ENCODE measurements at regions not wholly inside any gene's neighbourhood (a gene's known extent, or its start where the extent isn't known, plus 50 kb on each side); places are given as distances from the start of the nearest gene placed in this dataset.
"Not testable (repeated sequence)": the region's sequence is repeated elsewhere in the genome, so short reads cannot be mapped to it uniquely, and the experiment has no call there.

- DNase-seq (ENCODE audit: low read depth in 2 of 2): no peak
Observed at GRCh38 chr1:81738875-81739274, 61.9 kb upstream of the ADGRL2 start.

GRCh38 chr1:81733480-81733879 is 67.3 kb upstream of the ADGRL2 start:
- DNase-seq (ENCODE audit: low read depth in 2 of 2): no peak

- no peak for DNase-seq (ENCODE audit: low read depth in 2 of 2)
Observed at GRCh38 chr1:81731989-81732388, 68.7 kb upstream of the ADGRL2 start.

- no peak for DNase-seq (ENCODE audit: low read depth in 2 of 2)
Observed at GRCh38 chr1:81730881-81731280, 69.9 kb upstream of the ADGRL2 start.

- not testable (repeated sequence) for DNase-seq (ENCODE audit: low read depth in 2 of 2)
Observed at GRCh38 chr1:81730299-81730698, 70.4 kb upstream of the ADGRL2 start.

- DNase-seq (ENCODE audit: low read depth in 2 of 2): no peak
Observed at GRCh38 chr1:81729818-81730217, 70.9 kb upstream of the ADGRL2 start.

- no peak for DNase-seq (ENCODE audit: low read depth in 2 of 2)
Observed at GRCh38 chr1:81729239-81729638, 71.5 kb upstream of the ADGRL2 start.

- no peak for DNase-seq (ENCODE audit: low read depth in 2 of 2)
Observed at GRCh38 chr1:81725823-81726222, 74.9 kb upstream of the ADGRL2 start.

- DNase-seq (ENCODE audit: low read depth in 2 of 2): not testable (repeated sequence)
Observed at GRCh38 chr1:81722631-81723328, 78.0 kb upstream of the ADGRL2 start.

- not testable (repeated sequence) for DNase-seq (ENCODE audit: low read depth in 2 of 2)
Observed at GRCh38 chr1:81720256-81720655, 80.5 kb upstream of the ADGRL2 start.

GRCh38 chr1:81717230-81717629 is 83.5 kb upstream of the ADGRL2 start:
- DNase-seq (ENCODE audit: low read depth in 2 of 2): peak; percentile 39 to 53

- DNase-seq (ENCODE audit: low read depth in 2 of 2): no peak
Observed at GRCh38 chr1:81715391-81715790, 85.3 kb upstream of the ADGRL2 start.

GRCh38 chr1:81714636-81715035 is 86.1 kb upstream of the ADGRL2 start:
- DNase-seq (ENCODE audit: low read depth in 2 of 2): no peak

- no peak for DNase-seq (ENCODE audit: low read depth in 2 of 2)
Observed at GRCh38 chr1:81712425-81712824, 88.3 kb upstream of the ADGRL2 start.

- DNase-seq (ENCODE audit: low read depth in 2 of 2): no peak
Observed at GRCh38 chr1:81710857-81711256, 89.9 kb upstream of the ADGRL2 start.

- DNase-seq (ENCODE audit: low read depth in 2 of 2): no peak
Observed at GRCh38 chr1:81708250-81708649, 92.5 kb upstream of the ADGRL2 start.

GRCh38 chr1:81706650-81707435 is 93.9 kb upstream of the ADGRL2 start:
- DNase-seq (ENCODE audit: low read depth in 2 of 2): peak; percentile 65 to 68

- DNase-seq (ENCODE audit: low read depth in 2 of 2): no peak
Observed at GRCh38 chr1:81703756-81704463, 96.8 kb upstream of the ADGRL2 start.

GRCh38 chr1:81703391-81703755 is 97.4 kb upstream of the ADGRL2 start:
- DNase-seq (ENCODE audit: low read depth in 2 of 2): no peak

GRCh38 chr1:81702903-81703302 is 97.8 kb upstream of the ADGRL2 start:
- peak; percentile 88 to 91 for DNase-seq (ENCODE audit: low read depth in 2 of 2)

- no peak for DNase-seq (ENCODE audit: low read depth in 2 of 2)
Observed at GRCh38 chr1:81702079-81702715, 98.5 kb upstream of the ADGRL2 start.
